ENCODE measurements at regions not wholly inside any gene's neighbourhood (a gene's known extent, or its start where the extent isn't known, plus 50 kb on each side); places are given as distances from the start of the nearest gene placed in this dataset.
"Not testable (repeated sequence)": the region's sequence is repeated elsewhere in the genome, so short reads cannot be mapped to it uniquely, and the experiment has no call there.

- DNase-seq = no peak
These were observed 162.5 kb downstream of the VEGFA start for GRCh38 chr6:43932259-43933147.

DNA sequence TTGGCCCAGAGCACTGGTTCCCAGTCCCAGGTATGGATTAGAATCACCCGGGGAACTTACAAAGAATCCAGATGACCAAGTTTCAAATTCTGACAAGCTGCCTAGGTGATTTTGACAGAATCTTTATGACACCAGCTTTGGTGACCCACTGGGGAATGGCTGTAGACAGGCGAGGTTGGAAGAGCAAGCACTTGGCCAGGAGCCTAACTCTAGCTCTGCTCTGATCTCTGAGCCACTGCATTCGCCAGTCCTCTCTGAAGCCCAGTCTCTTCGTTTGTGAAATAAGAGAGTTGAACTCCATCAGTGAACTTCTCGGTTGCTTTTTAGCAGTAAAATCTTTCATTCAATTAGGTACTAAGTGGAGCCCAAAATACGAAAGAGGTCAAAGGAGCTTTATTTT is 161.2 kb downstream of the VEGFA start:
- no peak for DNase-seq

DNA sequence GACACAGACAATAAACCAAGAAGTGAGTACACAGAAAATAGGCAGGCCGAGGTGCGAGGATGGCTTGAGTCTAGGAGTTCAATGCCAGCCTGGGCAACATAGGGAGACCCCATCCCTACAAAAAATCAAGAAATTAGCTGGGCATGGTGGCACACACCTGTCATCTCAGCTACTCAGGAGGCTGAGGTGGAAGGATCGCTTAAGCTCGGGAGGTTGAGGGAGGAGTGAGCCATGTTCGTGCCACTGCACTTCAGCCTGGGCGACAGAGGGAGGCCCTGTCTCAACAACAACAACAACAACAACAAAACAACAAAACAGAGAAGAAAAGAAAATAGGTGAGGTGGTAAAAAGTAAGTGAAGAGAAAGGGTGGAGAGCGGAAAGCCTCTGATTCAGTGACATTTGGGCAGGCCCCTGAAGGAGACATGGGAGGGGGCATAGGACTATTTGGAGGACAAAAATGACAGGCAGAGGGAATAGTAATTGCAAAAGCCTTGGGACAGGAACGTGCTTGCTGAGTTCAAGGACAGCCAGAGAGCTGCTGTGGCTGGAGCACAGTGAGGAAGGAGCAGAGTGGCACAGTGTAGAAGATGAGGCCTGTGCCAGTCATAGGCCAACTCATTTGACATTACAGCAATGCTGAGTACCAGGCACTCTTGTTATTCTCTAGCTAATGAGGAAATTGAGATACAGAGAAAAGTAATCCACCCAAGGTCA is 160.6 kb downstream of the VEGFA start:
- no peak for DNase-seq

DNA sequence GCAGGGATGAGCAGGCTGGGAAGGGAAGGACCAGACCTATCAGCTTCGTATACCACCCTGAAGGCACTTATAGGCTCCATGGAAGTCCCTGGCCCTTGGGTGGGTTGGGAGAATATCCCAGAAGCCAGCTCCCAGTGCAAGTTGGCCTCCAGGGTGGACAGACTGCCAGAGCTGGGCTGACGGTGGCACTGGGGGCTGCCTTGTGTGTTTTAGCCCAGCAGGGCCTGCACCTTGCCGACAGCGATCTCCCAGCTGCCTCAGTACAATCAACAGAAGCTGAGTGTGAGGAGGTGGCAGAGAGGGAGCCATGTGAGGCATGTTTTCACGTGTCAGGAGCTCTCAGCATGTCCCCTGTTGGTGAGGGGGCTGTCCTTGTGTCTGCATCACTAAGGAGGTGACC is 159.5 kb downstream of the VEGFA start:
- no peak for DNase-seq

- no peak for DNase-seq
These were observed 157.7 kb downstream of the VEGFA start for GRCh38 chr6:43927532-43928210.

DNA sequence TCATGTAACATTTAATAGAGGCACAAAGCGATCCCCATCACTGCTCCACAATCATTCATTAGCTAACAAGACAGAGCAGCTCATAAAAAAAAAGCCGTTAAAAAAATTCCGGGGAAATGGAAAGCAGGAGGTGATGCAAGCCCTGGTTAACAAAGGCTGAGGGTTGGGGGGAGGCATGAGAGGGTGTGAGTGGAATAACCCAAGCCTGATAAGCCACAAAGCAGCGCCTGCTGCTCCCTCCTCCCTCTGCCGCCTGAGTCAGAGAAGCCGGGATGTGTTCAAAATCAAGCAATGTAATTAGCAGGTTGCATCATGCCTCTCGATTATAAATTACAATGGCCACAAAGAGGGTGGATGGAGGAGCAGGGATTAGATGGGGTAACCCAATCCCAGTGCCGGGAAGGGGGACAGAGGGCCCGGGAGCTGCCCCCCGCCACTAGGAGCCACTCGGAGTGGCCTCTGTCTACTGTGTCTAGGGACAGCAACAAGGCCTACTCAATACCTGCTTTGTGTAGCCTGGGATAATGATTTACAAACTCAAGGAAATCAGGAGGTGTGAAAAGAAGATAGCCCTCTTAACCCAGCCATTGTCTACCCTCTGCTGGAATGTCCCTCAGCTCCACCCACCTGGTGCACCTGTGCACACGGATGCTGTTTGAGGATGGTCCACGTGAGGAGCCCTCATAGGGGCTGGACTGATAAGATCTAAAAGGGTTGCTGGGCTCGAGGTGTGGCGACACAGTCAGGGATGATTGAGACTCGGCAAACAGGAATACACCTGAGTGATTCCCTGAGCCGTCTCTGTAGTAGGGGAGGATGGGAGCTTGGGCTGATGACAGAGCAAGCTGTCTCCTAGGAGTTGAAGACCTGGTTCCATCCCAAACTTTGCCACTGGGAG is 156.9 kb downstream of the VEGFA start:
- peak; percentile 21 for DNase-seq

GRCh38 chr6:43925636-43926139 is 155.7 kb downstream of the VEGFA start:
- DNase-seq = not testable (repeated sequence)

DNA sequence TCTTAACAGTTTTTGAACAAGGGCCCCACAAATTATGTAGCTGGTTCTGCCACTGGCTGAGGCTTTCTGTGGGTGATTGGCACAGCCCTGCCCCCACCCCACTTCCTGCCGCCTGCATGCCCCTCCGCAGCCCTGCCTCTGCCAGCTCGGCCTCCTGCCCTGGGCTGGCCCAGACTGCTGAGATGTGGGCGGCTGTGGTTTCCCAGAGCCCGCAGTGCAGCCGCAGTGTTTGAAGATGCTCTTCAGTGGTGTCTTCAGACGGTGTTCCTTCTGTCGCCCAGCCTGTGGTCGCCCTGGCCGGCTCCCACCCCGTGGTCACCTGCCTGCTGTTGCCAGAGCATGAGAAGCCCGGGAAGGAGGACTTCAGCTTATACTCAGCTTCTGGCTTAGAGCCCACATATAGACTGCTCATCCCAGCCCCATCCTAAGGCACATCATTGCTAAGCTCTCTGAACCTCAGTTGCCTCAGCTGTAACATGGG is 154.3 kb downstream of the VEGFA start:
- DNase-seq = no peak

DNA sequence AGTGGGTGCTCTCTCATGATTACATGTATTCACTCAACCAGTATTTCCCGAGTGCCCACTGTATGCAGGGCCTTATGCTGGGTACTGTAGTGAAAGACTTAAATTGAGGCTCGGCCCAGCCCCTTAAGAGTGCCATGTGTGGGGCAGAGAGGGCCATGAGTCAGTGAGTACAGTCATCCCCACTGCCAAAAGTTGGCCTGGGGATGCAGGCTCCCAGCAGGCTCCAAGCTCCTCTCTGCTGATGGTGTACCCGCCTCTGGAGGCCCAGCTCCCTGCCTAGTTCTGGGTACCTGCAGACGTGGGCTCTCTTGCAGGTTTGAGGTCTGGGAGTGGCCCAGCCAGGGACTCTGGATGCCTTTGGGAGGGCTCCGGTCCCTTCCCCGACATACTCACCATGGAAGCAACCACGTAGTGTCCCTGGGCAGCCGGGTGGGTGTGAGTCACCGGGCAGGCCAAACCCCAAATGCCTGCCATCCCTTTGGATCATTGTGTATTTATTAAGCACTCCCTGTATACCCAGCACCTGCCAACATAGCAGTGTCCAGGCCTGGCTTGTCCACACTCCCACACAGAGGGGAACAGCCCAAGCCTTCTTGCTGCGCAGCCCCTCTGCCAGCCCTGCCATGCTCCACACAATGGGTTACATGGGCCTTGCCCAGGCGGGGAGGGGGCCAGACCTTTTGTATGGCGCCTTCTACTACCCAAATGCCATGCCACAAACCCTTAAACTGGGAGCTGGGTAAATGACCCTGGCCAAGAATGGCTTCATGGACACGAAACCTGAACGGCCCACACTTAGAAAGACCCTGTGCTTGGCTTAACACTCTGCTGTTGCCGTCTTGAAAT is 153.6 kb downstream of the VEGFA start:
- no peak for DNase-seq

GRCh38 chr6:43922426-43923375 is 152.7 kb downstream of the VEGFA start:
- no peak for DNase-seq

DNA sequence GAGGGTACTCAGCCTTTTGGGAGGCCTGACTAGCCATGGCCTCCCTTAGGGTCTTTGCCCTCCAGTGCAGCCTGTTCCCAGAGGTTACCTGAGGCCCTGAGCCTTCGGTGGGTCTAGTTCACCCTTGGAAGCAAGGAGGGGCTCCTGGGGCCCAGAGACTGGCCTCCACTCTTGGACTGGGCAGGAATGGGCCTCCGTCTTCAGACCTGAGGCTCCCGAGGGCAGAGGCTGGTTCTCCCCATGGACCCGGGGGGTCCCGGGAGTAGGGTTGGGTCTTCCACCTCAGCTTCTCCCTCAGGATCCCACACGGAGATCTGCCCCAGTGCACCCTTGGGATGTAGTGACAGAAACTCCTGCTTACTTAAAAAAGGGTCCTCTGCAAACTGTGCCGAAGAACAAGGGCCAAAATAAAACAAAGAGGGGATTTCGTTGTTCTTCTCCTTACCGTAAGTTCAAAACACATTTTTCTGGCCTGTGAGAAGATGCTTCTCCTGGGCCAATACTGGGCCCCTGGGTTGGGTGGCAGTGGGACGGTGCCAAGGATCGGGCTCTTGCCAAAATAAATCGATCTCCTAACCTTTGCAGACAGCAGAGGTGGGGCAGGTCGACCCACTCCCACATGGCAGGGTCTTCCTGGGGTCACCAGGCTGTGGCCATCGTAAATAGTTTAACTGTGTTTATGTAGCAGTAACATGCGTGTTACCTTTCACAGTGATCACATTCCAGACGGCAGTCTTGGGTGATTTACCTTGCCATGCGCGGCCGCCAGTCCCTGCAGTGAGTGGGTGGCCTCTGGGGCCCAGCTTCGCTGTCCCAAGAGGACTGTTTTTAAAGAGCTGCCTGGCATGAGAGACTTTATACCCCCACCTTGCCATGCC is 151.8 kb downstream of the VEGFA start:
- DNase-seq = no peak

DNA sequence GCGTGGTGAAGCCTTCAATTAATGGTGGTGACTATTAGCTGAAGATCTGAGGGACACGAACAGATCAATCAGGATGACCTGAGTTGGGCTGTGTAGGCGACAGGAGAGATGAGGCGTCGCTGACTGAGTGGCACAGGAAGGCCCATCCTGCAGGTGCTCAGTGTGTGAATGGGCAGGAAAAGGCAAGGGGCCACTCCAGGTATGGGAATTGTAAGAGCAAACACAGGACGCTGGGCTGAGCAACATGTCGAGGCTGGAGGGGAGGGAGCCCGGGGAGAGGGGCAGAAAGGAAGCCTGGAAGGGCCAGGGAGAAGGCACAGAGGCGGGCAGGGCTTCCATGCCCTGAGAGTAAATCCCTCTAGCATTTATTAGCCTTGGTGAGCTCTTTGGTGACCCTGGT is 151.0 kb downstream of the VEGFA start:
- DNase-seq = no peak

DNA sequence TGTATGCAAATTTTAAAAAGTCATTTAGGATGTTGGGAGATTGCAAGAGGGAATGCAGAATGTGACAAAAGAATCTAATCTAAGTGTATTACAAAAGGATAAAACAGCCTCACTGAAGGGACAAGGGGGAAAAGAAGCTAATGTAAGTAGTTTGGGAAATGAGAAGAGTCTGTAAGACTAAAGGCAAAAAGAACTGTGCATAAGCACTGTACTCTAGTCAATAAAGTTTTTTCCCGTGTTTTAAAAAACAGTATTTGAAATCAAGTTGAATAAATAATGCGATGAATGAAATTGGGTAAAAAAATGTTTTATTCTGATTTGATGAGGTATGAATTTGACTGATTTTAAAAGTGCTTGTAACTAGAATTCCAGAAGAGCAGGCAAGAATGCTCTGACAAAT is 149.8 kb downstream of the VEGFA start:
- no peak for DNase-seq

GRCh38 chr6:43917878-43918382 is 147.9 kb downstream of the VEGFA start:
- DNase-seq = no peak

DNA sequence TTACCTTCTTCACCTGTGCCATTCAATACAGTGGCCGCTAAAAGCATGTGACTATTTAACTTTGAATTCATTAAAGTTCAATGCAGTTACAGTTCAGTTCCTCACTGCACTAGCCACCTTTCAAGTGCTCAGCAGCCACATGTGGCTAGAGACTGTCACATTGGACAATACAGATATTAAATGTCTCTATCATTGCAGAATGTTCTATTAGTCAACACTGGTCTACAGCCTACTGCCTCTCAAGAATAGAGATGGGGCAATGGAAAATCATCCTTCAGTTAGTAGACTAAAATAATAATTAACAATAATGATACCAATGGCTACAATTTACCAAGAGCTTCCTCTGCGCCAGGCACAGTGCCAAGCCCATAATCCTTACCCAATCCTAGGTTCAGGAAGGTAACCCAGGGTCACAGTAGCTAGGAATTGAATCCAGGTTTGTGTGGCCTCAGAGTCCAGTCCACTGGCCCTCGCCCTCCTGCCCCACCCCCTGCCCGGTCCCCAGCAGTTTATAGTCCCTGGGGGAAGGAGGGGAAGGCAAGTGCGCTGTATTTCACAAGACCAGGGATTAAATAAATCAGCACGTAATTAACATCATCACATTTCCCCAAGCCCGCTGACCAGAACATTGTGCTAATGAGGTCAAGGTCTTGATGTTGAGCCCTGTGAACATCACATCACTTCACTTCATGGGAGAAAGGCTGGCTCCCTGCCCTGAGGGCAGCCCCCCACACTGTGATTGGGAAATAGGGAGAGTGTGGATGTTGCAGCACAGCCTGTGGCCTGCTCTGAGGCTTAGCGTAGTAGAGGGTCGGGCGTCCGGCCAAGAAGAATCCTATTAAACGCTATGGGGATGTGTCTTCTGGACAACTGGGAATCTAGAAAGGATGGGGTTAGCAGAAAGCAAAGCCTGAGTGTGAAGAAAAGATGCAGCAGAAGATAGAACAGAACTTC is 147.2 kb downstream of the VEGFA start:
- DNase-seq = no peak

GRCh38 chr6:43915986-43916923 is 146.2 kb downstream of the VEGFA start:
- DNase-seq = no peak

Measured in GOT3 (cell line).